Eye (tissue), 1 donor: ENCODE measurements at regions not wholly inside any gene's neighbourhood (a gene's known extent, or its start where the extent isn't known, plus 50 kb on each side); places are given as distances from the start of the nearest gene placed in this dataset.

Experiments
- DNase-seq: peaks from one replicate; pipeline ENCODE4 v3.0.0-alpha.2; 2015

DNA sequence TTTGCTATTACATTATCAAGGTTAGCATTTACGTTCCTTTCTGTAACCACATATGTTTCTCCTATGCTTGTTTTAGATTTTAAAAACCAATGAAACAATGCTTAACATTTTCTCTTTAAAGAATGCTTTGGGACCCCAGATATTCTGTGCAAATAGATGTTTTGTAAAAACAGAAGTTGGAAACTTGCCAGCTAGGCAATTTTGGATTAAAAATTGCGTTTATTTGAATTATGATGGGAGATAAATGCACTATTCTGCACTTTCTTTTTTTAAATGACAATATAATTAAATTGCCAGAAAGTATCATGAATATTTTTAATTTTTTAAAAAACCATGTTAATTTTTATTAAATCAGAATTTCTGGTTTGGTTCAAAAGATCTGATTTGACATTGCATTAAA is 81.6 kb downstream of the MACIR start:
- DNase-seq = no peak

DNA sequence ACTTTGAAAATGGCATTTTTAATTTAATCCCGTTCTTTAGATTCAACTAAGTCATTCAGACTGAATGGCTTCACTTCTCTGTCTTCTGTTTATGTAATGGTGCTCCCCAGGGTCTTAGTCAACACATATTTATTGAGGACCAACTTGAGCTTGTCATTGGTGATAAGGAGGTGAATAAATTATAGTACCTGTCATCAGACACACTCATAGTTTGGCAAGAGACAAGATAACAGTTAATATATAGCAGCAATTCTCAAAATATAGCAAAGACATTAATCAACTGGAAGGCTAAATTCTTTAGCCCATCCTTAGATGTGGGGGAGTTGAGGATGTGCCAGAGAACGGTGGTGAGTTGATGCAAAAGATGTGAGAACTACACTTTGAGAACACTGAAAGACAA is 78.4 kb downstream of the MACIR start:
- no peak for DNase-seq

DNA sequence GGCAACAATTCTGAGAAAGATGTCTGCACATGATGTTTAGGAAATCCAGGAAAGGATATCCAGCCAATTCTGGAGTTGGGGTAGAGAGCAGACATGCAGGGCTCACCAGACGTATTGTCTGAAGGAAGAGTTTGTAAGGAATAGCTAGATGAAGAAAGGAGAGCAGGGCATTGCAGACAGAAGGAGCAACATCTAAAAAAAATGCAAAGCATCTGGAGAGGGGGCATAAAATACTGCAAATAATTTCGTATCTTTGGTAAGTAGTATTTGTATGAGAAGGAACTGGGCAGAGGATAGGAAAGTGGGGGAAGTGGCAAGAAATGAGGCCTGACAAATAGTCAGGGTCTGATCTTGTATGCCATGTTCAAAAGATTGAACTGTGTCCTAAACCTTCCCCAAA is 74.8 kb downstream of the MACIR start:
- no peak for DNase-seq

DNA sequence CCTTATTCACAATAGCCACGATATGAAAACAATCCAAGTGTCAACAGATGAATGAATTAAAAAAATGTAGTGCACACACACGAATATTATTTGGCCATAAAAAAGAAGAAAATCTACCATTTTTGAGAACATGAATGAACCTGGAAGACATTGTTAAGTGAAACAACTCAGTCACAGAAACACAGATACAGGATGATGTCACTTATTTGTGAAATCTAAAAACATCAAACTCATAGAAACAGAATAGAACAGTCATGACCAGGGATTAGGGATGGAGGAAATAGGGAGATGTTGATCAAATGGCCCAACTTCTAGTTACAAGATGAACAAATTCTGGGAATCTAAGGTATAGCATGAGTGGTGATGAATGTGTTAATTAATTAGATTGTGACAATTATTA is 72.3 kb downstream of the MACIR start:
- no peak for DNase-seq
